KMS-11 (cell line): ENCODE measurements at regions not wholly inside any gene's neighbourhood (a gene's known extent, or its start where the extent isn't known, plus 50 kb on each side); places are given as distances from the start of the nearest gene placed in this dataset.

ENCODE experiments used
- H2AFZ ChIP-seq: fragments of 200-600 bp; sonication (generic); 2 replicates; pipeline ENCODE4 v1.6.1; 2016; ENCODE audit warnings: antibody characterized with exemption, mixed run types, low read depth
- H3K27ac ChIP-seq: fragments of 200-600 bp; sonication (generic); 2 replicates; pipeline ENCODE4 v1.6.1; 2016; ENCODE audit warnings: mild to moderate bottlenecking, mixed run types
- H3K27me3 ChIP-seq: fragments of 200-600 bp; sonication (generic); 2 replicates; pipeline ENCODE4 v1.6.1; 2017; ENCODE audit warnings: mild to moderate bottlenecking, low read depth, mixed run types, moderate library complexity; ENCODE audit not compliant: insufficient read depth
- H3K36me3 ChIP-seq: fragments of 200-600 bp; sonication (generic); 2 replicates; pipeline ENCODE4 v1.6.1; 2017; ENCODE audit warnings: mild to moderate bottlenecking, mixed run types; ENCODE audit not compliant: insufficient read depth
- H3K4me1 ChIP-seq: fragments of 200-600 bp; sonication (generic); 2 replicates; pipeline ENCODE4 v1.6.1; 2016; ENCODE audit warnings: mild to moderate bottlenecking, low read depth, mixed run types; ENCODE audit not compliant: poor library complexity, severe bottlenecking
- H3K4me2 ChIP-seq: fragments of 200-600 bp; sonication (generic); 2 replicates; pipeline ENCODE4 v1.7.0; 2016; ENCODE audit warnings: mild to moderate bottlenecking, mixed run types
- H3K4me3 ChIP-seq: fragments of 200-600 bp; sonication (generic); IDR thresholded peaks from 2 replicates; pipeline ENCODE4 v1.6.1; 2017; ENCODE audit warnings: low read depth, low read length, mixed read lengths; ENCODE audit not compliant: insufficient read depth
- H3K79me2 ChIP-seq: fragments of 200-600 bp; sonication (generic); 2 replicates; pipeline ENCODE4 v1.6.1; 2016; ENCODE audit warnings: low read depth, mixed run types; ENCODE audit not compliant: insufficient read depth
- H3K9ac ChIP-seq: fragments of 200-600 bp; sonication (generic); 2 replicates; pipeline ENCODE4 v1.6.1; 2016; ENCODE audit warnings: mild to moderate bottlenecking, mixed run types
- H4K20me1 ChIP-seq: fragments of 200-600 bp; sonication (generic); 2 replicates; pipeline ENCODE4 v1.6.1; 2016; ENCODE audit warnings: mild to moderate bottlenecking, mixed run types; ENCODE audit not compliant: insufficient read depth
- CTCF ChIP-seq: fragments of 200-600 bp; sonication (generic); conservative IDR thresholded peaks from 2 replicates; pipeline ENCODE4 v1.6.1; 2017; ENCODE audit warnings: low read depth, mild to moderate bottlenecking, antibody characterized with exemption, low read length, moderate library complexity, mixed read lengths

- Histone ChIP-seq H3K27me3 (no peaks in the 10 kb centered on the region), H3K36me3 (no peaks in the 10 kb centered on the region)
Observed at GRCh38 chr14:97420211-97420610, 623.0 kb downstream of the VRK1 start.

GRCh38 chr14:97426776-97427175, 629.6 kb downstream of the VRK1 start:
- Histone ChIP-seq H3K36me3 (no peaks in the 10 kb centered on the region), H3K27me3 (no peaks in the 10 kb centered on the region), H3K4me3 (no peak overlapping the region), H3K27ac (no peak overlapping the region), H3K9ac (no peak overlapping the region), H4K20me1 (no peaks in the 10 kb centered on the region), H3K4me1 (no peaks in the 10 kb centered on the region), H3K4me2 (no peak overlapping the region), H2AFZ (no peak overlapping the region), H3K79me2 (no peaks in the 10 kb centered on the region)
- TF ChIP-seq CTCF, result no peak

More at GRCh38 chr14:97420211-97420610, 623.0 kb downstream of the VRK1 start:
- no peak overlapping the region for H3K9ac ChIP-seq
- H3K4me2 ChIP-seq, result no peak overlapping the region
- H3K4me3 ChIP-seq, result no peak overlapping the region
- H3K4me1 ChIP-seq, result peaks cover 18% of the 10 kb centered on the region
- no peak for TF ChIP-seq CTCF
- no peaks in the 10 kb centered on the region for H4K20me1 ChIP-seq
- no peaks in the 10 kb centered on the region for H3K79me2 ChIP-seq
- H2AFZ ChIP-seq, result no peak overlapping the region
- H3K27ac ChIP-seq, result no peak overlapping the region

GRCh38 chr14:97428808-97429440, 631.7 kb downstream of the VRK1 start:
- no peak overlapping the region for H2AFZ ChIP-seq
- H3K36me3 ChIP-seq, result no peaks in the 10 kb centered on the region
- no peaks in the 10 kb centered on the region for H3K27me3 ChIP-seq
- no peaks in the 10 kb centered on the region for H3K4me1 ChIP-seq
- H3K79me2 ChIP-seq, result no peaks in the 10 kb centered on the region
- TF ChIP-seq CTCF, result no peak
- H3K27ac ChIP-seq, result no peak overlapping the region
- no peak overlapping the region for H3K9ac ChIP-seq
- no peak overlapping the region for H3K4me2 ChIP-seq
- H4K20me1 ChIP-seq, result no peaks in the 10 kb centered on the region
- H3K4me3 ChIP-seq, result no peak overlapping the region

- Histone ChIP-seq H3K4me3 (no peak overlapping the region), H3K4me2 (no peak overlapping the region), H4K20me1 (no peaks in the 10 kb centered on the region), H3K9ac (no peak overlapping the region), H3K79me2 (no peaks in the 10 kb centered on the region), H3K4me1 (no peaks in the 10 kb centered on the region), H3K36me3 (no peaks in the 10 kb centered on the region), H3K27me3 (no peaks in the 10 kb centered on the region), H2AFZ (no peak overlapping the region), H3K27ac (no peak overlapping the region)
- no peak for TF ChIP-seq CTCF
Observed at GRCh38 chr14:97432586-97432985, 635.4 kb downstream of the VRK1 start.
